GM12878 (cell line): ENCODE measurements at regions not wholly inside any gene's neighbourhood (a gene's known extent, or its start where the extent isn't known, plus 50 kb on each side); places are given as distances from the start of the nearest gene placed in this dataset.
A peak's percentile ranks its signal among the peaks of the same experiment; 100 is the strongest.

Experiments used
- ATAC-seq: fragments of 200-7000 bp; cut with Tn5 transposase; 3 replicates; pipeline ENCODE4 v1.9.1; 2020; ENCODE audit warnings: mild to moderate bottlenecking, moderate library complexity
- BruUV-seq: library from RNA; stranded (reverse); fragments of 400-500 nt; replicated peaks from 2 replicates; lab custom pipeline; 2021; lab: Mats Ljungman, UMichigan
- CTCF ChIA-PET: fragments of 300-600 bp; sonication (Branson Sonifier 250); formaldehyde crosslinking; extraction: SDS; loops from one replicate; lab custom pipeline; 2021; ENCODE audit warnings: inconsistent platforms; lab: Yijun Ruan, JAX
- POLR2A ChIA-PET: fragments of 350-600 bp; formaldehyde crosslinking; extraction: SDS; loops from one replicate; lab custom pipeline; 2021; ENCODE audit warnings: inconsistent platforms; lab: Charles Lee
- RAD21 ChIA-PET: fragments of 300-600 bp; sonication (Branson Sonifier 250); formaldehyde crosslinking; loops from one replicate; lab custom pipeline; 2023; ENCODE audit warnings: antibody characterized with exemption; ENCODE audit not compliant: unreplicated experiment; lab: Charles Lee
- SMC1A ChIA-PET: fragments of 300-600 bp; sonication (Branson Sonifier 250); formaldehyde crosslinking; loops from one replicate; lab custom pipeline; 2023; ENCODE audit not compliant: unreplicated experiment, uncharacterized antibody; lab: Charles Lee
- DNase-seq: peaks from one replicate; pipeline ENCODE4 v3.0.0-alpha.2; 2011; ENCODE audit warnings: low read depth, low spot score
- FAIRE-seq: peaks from 3 replicates; lab custom pipeline; 2011; peaks lifted over from hg19 to GRCh38; lab: Jason Lieb, UNC
- H2AFZ ChIP-seq: 2 replicates; pipeline ENCODE4 v1.6.0; 2011; ENCODE audit warnings: low read depth, low read length, control low read depth; ENCODE audit not compliant: control insufficient read depth
- H3K27ac ChIP-seq: 2 replicates; pipeline ENCODE4 v1.5.1; 2011; ENCODE audit warnings: control low read depth; ENCODE audit not compliant: control insufficient read depth, insufficient read depth
- H3K27me3 ChIP-seq, 2 experiments: replicated peaks in 1 of 2; 2 replicates each; pipeline versions ENCODE4 v1.6.0 to v1.6.1; 2011; ENCODE audit warnings: low read length in 1 of 2; ENCODE audit not compliant: control insufficient read depth in 2 of 2, insufficient read depth in 2 of 2
- H3K36me3 ChIP-seq, 2 experiments: 2 replicates each; pipeline ENCODE4 v1.5.1; 2011; ENCODE audit warnings: low read length in 1 of 2; ENCODE audit not compliant: control insufficient read depth in 2 of 2, insufficient read depth in 2 of 2
- H3K4me1 ChIP-seq: 2 replicates; pipeline ENCODE4 v1.6.1; 2011; ENCODE audit warnings: mild to moderate bottlenecking, low read length, moderate library complexity, mixed read lengths; ENCODE audit not compliant: control insufficient read depth, insufficient read depth
- H3K4me2 ChIP-seq: 2 replicates; pipeline ENCODE4 v1.6.0; 2011; ENCODE audit warnings: control low read depth; ENCODE audit not compliant: control insufficient read depth, insufficient read depth
- H3K4me3 ChIP-seq: fragments of 200-600 bp; sonication (generic); 2 replicates; pipeline ENCODE4 v1.5.1; 2016
- H3K79me2 ChIP-seq: 2 replicates; pipeline ENCODE4 v1.6.0; 2011; ENCODE audit warnings: low read length; ENCODE audit not compliant: control insufficient read depth, insufficient read depth
- H3K9ac ChIP-seq: 2 replicates; pipeline ENCODE4 v1.8.0; 2011; ENCODE audit warnings: low read length, control low read depth, mixed read lengths; ENCODE audit not compliant: control insufficient read depth, insufficient read depth
- H3K9me3 ChIP-seq: replicated peaks from 3 replicates; pipeline ENCODE4 v1.5.1; 2011; ENCODE audit warnings: mild to moderate bottlenecking, low read length; ENCODE audit not compliant: control insufficient read depth, insufficient read depth
- H4K20me1 ChIP-seq: 2 replicates; pipeline ENCODE4 v1.6.0; 2011; ENCODE audit not compliant: control insufficient read depth, insufficient read depth
- ATF7 ChIP-seq: fragments of 450-650 bp; IDR thresholded peaks from 2 replicates; pipeline ENCODE4 v1.6.1; 2016; ENCODE audit warnings: low read depth, mild to moderate bottlenecking
- IKZF2 ChIP-seq, 2 experiments: fragments of 450-650 bp; IDR thresholded peaks; 2 replicates each; pipeline ENCODE4 v1.6.1; 2017; ENCODE audit warnings: mild to moderate bottlenecking in 2 of 2, moderate library complexity in 2 of 2
- PKNOX1 ChIP-seq: fragments of 450-650 bp; IDR thresholded peaks from 2 replicates; pipeline ENCODE4 v1.6.1; 2016; ENCODE audit warnings: mild to moderate bottlenecking
- PRDM15 ChIP-seq: fragments of 450-650 bp; formaldehyde crosslinking; IDR thresholded peaks from 2 replicates; pipeline ENCODE4 v1.4.0; 2020; ENCODE audit warnings: mild to moderate bottlenecking, moderate library complexity
- ZNF24 ChIP-seq: fragments of 450-650 bp; IDR thresholded peaks from 2 replicates; pipeline ENCODE4 v1.6.1; 2017; ENCODE audit warnings: antibody characterized with exemption, mild to moderate bottlenecking
- WGBS: methylation state at CpG from one replicate; pipeline ENCODE4 v1.1.6; 2016; ENCODE audit warnings: low lambda C conversion rate; ENCODE audit not compliant: insufficient replicate concordance, insufficient coverage; ENCODE audit errors: missing lambda C conversion rate; 5-methylcytosine and 5-hydroxymethylcytosine counted together
- in situ Hi-C: fragments of 300-500 bp; cut with MboI; formaldehyde crosslinking; loops from 9 replicates; pipeline ENCODE4 v1.14.3; 2018; ENCODE audit warnings: mixed read lengths
- intact Hi-C: fragments of 100-400 bp; cut with micrococcal nuclease; formaldehyde crosslinking; loops from one replicate; pipeline ENCODE4 v1.14.2; 2022; ENCODE audit not compliant: unreplicated experiment

- intact Hi-C loops, result no loop called here
- 0% methylated on average over 1 of the region's 1 CpG for WGBS
- Histone ChIP-seq H3K79me2 (no peaks in the 10 kb centered on the region), H3K9me3 (no peaks in the 10 kb centered on the region), H3K4me3 (no peak overlapping the region), H3K36me3 (no peaks in the 10 kb centered on the region), H4K20me1 (no peaks in the 10 kb centered on the region), H3K27ac (no peak overlapping the region), H3K9ac (no peak overlapping the region), H3K4me2 (no peak overlapping the region), H2AFZ (no peak overlapping the region), H3K4me1 (no peaks in the 10 kb centered on the region), H3K27me3 (no peaks in the 10 kb centered on the region)
- CTCF ChIA-PET, result no interaction called here
- TF ChIP-seq ATF7, result peak; percentile 73
- TF ChIP-seq IKZF2 (IDR thresholded peaks at IDR 0.05), result no peak
- POLR2A ChIA-PET, result no interaction called here
- ATAC-seq (no peak), DNase-seq (no peak), FAIRE-seq (no peak)
- RAD21 ChIA-PET, result no interaction called here
- in situ Hi-C loops, result no loop called here
- SMC1A ChIA-PET, result no interaction called here
- no TSS peak for BruUV-seq
Observed at GRCh38 chr14:47772652-47773051, 97.2 kb upstream of the MDGA2 start.

GRCh38 chr14:47763188-47763854 lies 87.9 kb upstream of the MDGA2 start:
- Histone ChIP-seq H3K27ac (no peak overlapping the region), H3K9ac (no peak overlapping the region), H3K9me3 (no peaks in the 10 kb centered on the region), H3K4me2 (no peak overlapping the region), H2AFZ (peak overlapping the region; percentile 7; the same call in 1 of the 2 replicates), H3K79me2 (no peaks in the 10 kb centered on the region), H4K20me1 (no peaks in the 10 kb centered on the region), H3K36me3 (no peaks in the 10 kb centered on the region), H3K4me1 (no peaks in the 10 kb centered on the region), H3K4me3 (no peak overlapping the region), H3K27me3 (no peaks in the 10 kb centered on the region)
- TF ChIP-seq ZNF24 (no peak), PRDM15 (no peak), PKNOX1 (peak; percentile 30; the same call in 1 of the 2 replicates)
- in situ Hi-C loops, result no loop called here
- intact Hi-C loops, result no loop called here
- DNase-seq (no peak), ATAC-seq (peak; percentile 52), FAIRE-seq (no peak)
- ChIA-PET CTCF (interaction anchor here (1.0 to 1.2 kb wide), 2 partner anchors 10 to 19 kb away, joined by 3 to 4 read pairs; no protein-coding TSS in a partner anchor), SMC1A (no interaction called here), POLR2A (no interaction called here), RAD21 (no interaction called here)
- 3% methylated on average over 2 of the region's 2 CpGs for WGBS
- no TSS peak for BruUV-seq
